ENCODE measurements at regions not wholly inside any gene's neighbourhood (a gene's known extent, or its start where the extent isn't known, plus 50 kb on each side); places are given as distances from the start of the nearest gene placed in this dataset.
"Not testable (repeated sequence)": the region's sequence is repeated elsewhere in the genome, so short reads cannot be mapped to it uniquely, and the experiment has no call there.

DNA sequence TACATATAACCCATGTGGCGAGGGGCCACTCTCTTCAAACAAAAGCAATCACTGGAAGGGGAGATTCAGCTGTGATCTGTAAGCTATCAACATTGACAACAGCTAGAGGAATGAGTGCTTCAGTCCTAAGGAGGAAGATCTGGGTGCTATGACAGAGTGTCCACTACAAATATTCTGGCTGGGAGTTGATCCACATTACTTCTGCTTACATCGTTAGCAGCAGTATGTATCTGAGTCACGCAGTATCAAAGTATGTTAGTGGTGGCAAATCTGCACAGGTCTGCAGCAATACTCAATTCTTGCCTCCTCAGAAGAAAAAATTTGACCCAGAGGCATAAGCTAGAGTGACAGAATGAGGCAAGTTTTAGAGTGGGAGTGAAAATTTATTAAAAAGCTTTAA lies 267.0 kb downstream of the PTH2R start:
- Histone ChIP-seq H3K27ac (no peak overlapping the region), H3K4me1 (peaks cover 0 to 15% (median 0%) of the 10 kb centered on the region in 9 donors), H3K36me3 (no peaks in the 10 kb centered on the region), H3K9me3 (no peaks in the 10 kb centered on the region), H3K27me3 (no peaks in the 10 kb centered on the region), H3K4me3 (no peak overlapping the region)
- TF ChIP-seq CTCF (IDR thresholded peaks at IDR 0.05), result no peak
- intact Hi-C loops (cut with DNase I), result no loop called here
- ATAC-seq, result no peak
- DNase-seq, result no peak
- 87 to 91% methylated on average over 3 of the region's 3 CpGs for WGBS, 2 donors

- DNase-seq, result peak in 1 of 2 donors; percentile 28
- Histone ChIP-seq H3K27me3 (no peaks in the 10 kb centered on the region), H3K4me1 (peaks cover 0 to 15% (median 0%) of the 10 kb centered on the region in 9 donors), H3K4me3 (no peak overlapping the region), H3K36me3 (no peaks in the 10 kb centered on the region), H3K27ac (peak overlapping the region in 2 of 10 donors; percentile 19 to 42), H3K9me3 (no peaks in the 10 kb centered on the region)
- WGBS, 2 donors, result 72 to 74% methylated on average over 2 of the region's 2 CpGs
- peak in 4 of 8 donors; percentile 29 to 54 (median 38) for ATAC-seq
- no peak for TF ChIP-seq CTCF (IDR thresholded peaks at IDR 0.05)
- intact Hi-C loops (cut with DNase I), result no loop called here
These were observed 268.3 kb downstream of the PTH2R start for GRCh38 chr2:208674919-208675318.

DNA sequence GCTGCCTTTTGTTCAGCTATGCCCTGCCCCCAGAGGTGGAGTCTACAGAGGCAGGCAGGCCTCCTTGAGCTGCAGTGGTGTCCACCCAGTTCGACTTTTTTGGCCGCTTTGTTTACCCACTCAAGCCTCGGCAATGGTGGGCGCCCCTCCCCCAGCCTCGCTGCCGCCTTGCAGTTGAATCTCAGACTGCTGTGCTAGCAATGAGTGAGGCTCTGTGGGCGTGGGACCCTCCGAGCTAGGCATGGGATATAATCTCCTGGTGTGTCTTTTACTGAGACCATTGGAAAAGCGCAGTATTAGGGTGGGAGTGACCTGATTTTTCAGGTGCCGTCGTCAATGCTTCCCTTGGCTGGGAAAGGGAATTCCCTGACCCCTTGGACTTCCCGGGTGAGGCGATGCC lies 279.3 kb downstream of the PTH2R start:
- H3K4me1 ChIP-seq; H3K27me3 ChIP-seq; H3K27ac ChIP-seq; DNase-seq; ATAC-seq; intact Hi-C loops (cut with DNase I); H3K36me3 ChIP-seq; H3K4me3 ChIP-seq: not testable (repeated sequence)
- peaks cover 0 to 36% (median 0%) of the 10 kb centered on the region in 11 donors for H3K9me3 ChIP-seq
- 92 to 93% methylated on average over 13 of the region's 13 CpGs for WGBS, 2 donors

GRCh38 chr2:208686665-208687064 lies 280.1 kb downstream of the PTH2R start:
- no peak for TF ChIP-seq CTCF (IDR thresholded peaks at IDR 0.05)
- Histone ChIP-seq H3K36me3 (no peaks in the 10 kb centered on the region), H3K27ac (no peak overlapping the region), H3K9me3 (peaks cover 0 to 29% (median 0%) of the 10 kb centered on the region in 11 donors), H3K27me3 (no peaks in the 10 kb centered on the region), H3K4me1 (no peaks in the 10 kb centered on the region), H3K4me3 (no peak overlapping the region)
- intact Hi-C loops (cut with DNase I), result no loop called here
- ATAC-seq, result no peak
- WGBS, 2 donors, result 79 to 89% methylated on average over 1 of the region's 1 CpG
- DNase-seq, result no peak

DNA sequence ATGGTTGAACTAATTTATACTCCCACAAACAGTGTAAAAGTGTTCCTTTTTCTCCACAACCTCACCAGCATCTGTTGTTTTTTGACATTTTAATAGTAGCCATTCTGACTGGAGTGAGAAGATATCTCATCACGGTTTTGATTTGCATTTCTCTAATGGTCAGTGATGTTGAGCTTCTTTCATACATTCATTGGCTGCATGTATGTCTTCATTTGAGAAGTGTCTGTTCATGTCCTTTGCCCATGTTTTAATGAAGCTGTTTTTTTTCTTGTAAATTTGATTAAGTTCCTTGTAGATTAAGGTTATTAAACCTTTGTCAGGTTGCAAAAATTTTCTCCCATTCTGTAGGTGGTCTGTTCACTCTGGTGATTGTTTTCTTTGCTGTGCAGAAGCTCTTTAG lies 281.1 kb downstream of the PTH2R start:
- peaks cover 0 to 26% (median 0%) of the 10 kb centered on the region in 11 donors for H3K9me3 ChIP-seq
- H3K27ac ChIP-seq; H3K27me3 ChIP-seq; H3K36me3 ChIP-seq; H3K4me1 ChIP-seq; ATAC-seq; intact Hi-C loops (cut with DNase I); DNase-seq; H3K4me3 ChIP-seq: not testable (repeated sequence)
- 81 to 96% methylated on average over 1 of the region's 1 CpG for WGBS, 2 donors

All from heart right ventricle (tissue), 16 donors.